ENCODE measurements at regions not wholly inside any gene's neighbourhood (a gene's known extent, or its start where the extent isn't known, plus 50 kb on each side); places are given as distances from the start of the nearest gene placed in this dataset.

DNA sequence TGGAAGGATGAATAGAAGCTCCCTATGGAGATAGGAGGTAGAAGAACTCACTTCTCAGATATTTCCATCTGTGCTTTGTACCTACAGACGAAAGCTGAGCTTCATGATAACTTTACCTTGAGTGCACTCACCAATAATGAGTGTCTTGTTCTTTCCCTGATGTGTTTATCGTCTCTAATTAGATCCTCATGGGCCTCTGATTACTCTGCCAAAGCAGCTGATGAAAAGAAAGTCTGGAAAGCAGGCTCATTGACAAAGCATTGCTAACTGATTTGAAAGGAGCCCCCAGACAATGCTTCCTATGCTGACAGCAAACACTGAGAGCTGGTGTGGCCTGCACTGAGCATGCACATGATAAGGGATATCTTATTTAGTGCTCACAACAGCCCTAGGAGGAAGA, 183.9 kb upstream of the GHITM start:
- Histone ChIP-seq H3K27me3 (no peaks in the 10 kb centered on the region), H3K9me3 (no peaks in the 10 kb centered on the region), H3K4me3 (no peak overlapping the region), H3K36me3 (no peaks in the 10 kb centered on the region), H3K27ac (no peak overlapping the region), H3K4me1 (no peaks in the 10 kb centered on the region)
- TF ChIP-seq, protein P1, sequence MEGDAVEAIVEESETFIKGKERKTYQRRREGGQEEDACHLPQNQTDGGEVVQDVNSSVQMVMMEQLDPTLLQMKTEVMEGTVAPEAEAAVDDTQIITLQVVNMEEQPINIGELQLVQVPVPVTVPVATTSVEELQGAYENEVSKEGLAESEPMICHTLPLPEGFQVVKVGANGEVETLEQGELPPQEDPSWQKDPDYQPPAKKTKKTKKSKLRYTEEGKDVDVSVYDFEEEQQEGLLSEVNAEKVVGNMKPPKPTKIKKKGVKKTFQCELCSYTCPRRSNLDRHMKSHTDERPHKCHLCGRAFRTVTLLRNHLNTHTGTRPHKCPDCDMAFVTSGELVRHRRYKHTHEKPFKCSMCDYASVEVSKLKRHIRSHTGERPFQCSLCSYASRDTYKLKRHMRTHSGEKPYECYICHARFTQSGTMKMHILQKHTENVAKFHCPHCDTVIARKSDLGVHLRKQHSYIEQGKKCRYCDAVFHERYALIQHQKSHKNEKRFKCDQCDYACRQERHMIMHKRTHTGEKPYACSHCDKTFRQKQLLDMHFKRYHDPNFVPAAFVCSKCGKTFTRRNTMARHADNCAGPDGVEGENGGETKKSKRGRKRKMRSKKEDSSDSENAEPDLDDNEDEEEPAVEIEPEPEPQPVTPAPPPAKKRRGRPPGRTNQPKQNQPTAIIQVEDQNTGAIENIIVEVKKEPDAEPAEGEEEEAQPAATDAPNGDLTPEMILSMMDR (IDR thresholded peaks at IDR 0.05) = no peak
- no peak for TF ChIP-seq POLR2A (IDR thresholded peaks at IDR 0.05)
- DNase-seq = no peak
- ATAC-seq = no peak
- intact Hi-C loops (cut with DNase I) = no loop called here
- 68% methylated on average over 2 of the region's 2 CpGs for WGBS (ENCODE audit: insufficient coverage, low coverage, low lambda C conversion rate, missing lambda C conversion rate)

DNA sequence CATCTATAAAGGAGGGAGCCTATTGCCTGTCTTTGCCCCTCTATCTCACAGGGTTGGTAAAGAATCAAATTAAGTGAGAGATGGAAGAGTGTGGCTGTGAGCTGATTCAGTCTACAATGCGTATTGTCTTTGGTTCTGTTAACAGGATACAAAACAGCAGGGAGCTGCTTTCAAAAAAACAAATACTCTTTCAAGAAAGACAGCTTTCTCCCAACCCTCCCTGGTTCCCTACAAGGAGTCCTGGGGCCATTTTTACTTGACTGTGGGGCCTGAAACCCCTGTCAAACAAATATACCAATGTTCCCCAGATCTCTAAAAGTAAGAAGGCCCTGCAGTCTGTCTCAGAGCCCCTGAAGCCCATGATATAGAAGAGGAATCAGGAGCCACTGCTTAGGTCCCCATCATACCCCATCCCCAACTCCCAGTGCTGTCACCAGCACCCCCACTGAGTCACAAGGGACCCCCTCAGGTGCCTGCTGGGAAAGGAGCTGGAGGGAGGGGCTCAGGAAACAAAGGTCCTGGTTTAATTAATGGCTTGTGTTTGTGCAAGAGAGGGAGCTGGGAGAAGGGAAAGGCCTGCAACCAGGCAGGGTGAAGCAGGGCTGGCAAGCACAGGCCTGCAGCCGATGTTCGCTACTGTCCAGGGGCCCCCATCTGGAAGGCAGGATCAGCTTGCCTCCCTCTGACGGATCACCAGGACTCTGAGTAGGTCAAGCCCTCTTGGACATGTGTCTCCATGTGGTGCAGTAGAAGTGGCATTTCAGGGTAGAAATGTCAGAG, 182.0 kb upstream of the GHITM start:
- Histone ChIP-seq H3K27ac (no peak overlapping the region), H3K36me3 (no peaks in the 10 kb centered on the region), H3K27me3 (no peaks in the 10 kb centered on the region), H3K9me3 (no peaks in the 10 kb centered on the region), H3K4me1 (no peaks in the 10 kb centered on the region), H3K4me3 (no peak overlapping the region)
- TF ChIP-seq POLR2A (IDR thresholded peaks at IDR 0.05) = no peak
- TF ChIP-seq, protein P1 (IDR thresholded peaks at IDR 0.05) = no peak
- intact Hi-C loops (cut with DNase I) = no loop called here
- WGBS (ENCODE audit: insufficient coverage, low coverage, low lambda C conversion rate, missing lambda C conversion rate) = 90% methylated on average over 1 of the region's 4 CpGs
- no peak for ATAC-seq
- no peak for DNase-seq

DNA sequence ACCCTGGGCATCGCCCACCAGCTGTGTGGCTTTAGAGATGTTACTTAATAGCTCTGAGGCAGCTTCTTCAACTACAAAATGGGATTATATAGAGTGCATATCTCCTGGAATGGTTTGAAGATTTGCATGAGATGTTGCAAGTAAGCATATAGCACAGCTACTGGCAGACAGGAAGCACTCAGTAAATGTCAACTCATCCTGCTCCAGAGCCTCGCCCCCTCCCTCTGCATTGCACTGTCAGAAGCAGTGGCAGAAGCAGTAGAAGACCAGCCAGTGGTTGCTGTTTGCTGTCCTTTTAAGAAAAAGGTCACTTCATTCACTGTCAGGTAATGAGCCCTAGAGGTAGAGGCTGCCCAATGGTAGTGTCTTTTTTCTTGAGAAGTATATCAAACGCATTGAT, 180.0 kb upstream of the GHITM start:
- H3K36me3 ChIP-seq = no peaks in the 10 kb centered on the region
- 50% methylated on average over 3 of the region's 3 CpGs for WGBS (ENCODE audit: insufficient coverage, low coverage, low lambda C conversion rate, missing lambda C conversion rate)

DNA sequence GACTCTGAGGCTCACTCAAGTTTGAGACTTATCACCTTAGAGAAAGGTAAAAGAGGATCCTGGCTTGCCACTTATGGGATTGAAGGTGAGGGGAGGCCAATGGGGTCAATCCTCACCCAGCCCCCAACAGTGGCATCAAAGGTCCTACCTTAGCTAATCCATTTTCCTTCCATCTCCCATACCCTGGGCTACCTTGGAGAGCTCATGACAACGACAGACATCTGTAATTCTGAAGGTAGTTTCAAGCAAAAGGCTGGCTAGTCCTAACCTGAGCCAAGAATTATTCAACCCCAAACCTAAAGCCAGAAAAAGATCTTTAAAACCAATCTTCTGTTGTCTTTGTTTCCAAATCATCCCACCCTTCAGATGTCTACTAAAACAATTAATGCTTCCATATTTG, 179.2 kb upstream of the GHITM start:
- no peaks in the 10 kb centered on the region for H3K4me1 ChIP-seq
- DNase-seq (no peak), ATAC-seq (no peak)
- H3K9me3 ChIP-seq = no peaks in the 10 kb centered on the region
- no peak for TF ChIP-seq POLR2A (IDR thresholded peaks at IDR 0.05)
- TF ChIP-seq, protein P1 (IDR thresholded peaks at IDR 0.05) = no peak
- intact Hi-C loops (cut with DNase I) = no loop called here
- H3K36me3 ChIP-seq = no peaks in the 10 kb centered on the region
- no peaks in the 10 kb centered on the region for H3K27me3 ChIP-seq
- no peak overlapping the region for H3K4me3 ChIP-seq
- H3K27ac ChIP-seq = no peak overlapping the region
- WGBS (ENCODE audit: insufficient coverage, low coverage, low lambda C conversion rate, missing lambda C conversion rate) = 36% methylated on average over 1 of the region's 1 CpG

More for the DNA sequence above, 180.0 kb upstream of the GHITM start:
- no peak for TF ChIP-seq POLR2A (IDR thresholded peaks at IDR 0.05)
- Histone ChIP-seq H3K27ac (no peak overlapping the region), H3K4me1 (no peaks in the 10 kb centered on the region), H3K9me3 (no peaks in the 10 kb centered on the region), H3K27me3 (no peaks in the 10 kb centered on the region), H3K4me3 (no peak overlapping the region)
- intact Hi-C loops (cut with DNase I) = no loop called here
- DNase-seq (no peak), ATAC-seq (no peak)

DNA sequence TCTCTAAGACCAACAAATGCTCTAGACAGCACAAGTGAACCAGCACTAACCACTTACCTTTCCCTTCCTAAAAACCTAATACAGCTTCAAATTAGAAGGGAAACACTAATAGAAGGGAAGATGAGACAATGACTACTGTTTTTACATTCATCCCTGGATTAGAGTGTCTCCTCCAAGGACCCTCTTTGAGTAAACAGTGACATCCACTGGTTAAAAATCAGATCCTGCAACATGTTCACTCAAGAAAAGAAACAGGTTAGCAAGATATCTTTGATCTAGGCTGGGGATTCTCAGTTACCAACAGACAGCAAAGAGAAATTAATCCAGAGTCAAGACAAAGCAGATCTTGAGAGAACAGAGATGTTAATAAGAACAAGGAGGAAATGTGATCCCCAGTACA, 177.7 kb upstream of the GHITM start:
- TF ChIP-seq POLR2A (IDR thresholded peaks at IDR 0.05) = no peak
- TF ChIP-seq, protein P1 (IDR thresholded peaks at IDR 0.05) = no peak
- DNase-seq (no peak), ATAC-seq (no peak)
- Histone ChIP-seq H3K36me3 (no peaks in the 10 kb centered on the region), H3K27ac (no peak overlapping the region), H3K4me3 (no peak overlapping the region), H3K4me1 (no peaks in the 10 kb centered on the region), H3K9me3 (no peaks in the 10 kb centered on the region), H3K27me3 (no peaks in the 10 kb centered on the region)
- intact Hi-C loops (cut with DNase I) = no loop called here
